H9 (cell line): ENCODE measurements at regions not wholly inside any gene's neighbourhood (a gene's known extent, or its start where the extent isn't known, plus 50 kb on each side); places are given as distances from the start of the nearest gene placed in this dataset.

ENCODE experiments used
- DNase-seq: peaks from one replicate; pipeline ENCODE4 v3.0.0-alpha.2; 2017
- H2AFZ ChIP-seq: one replicate; pipeline ENCODE4 v1.6.1; 2013; ENCODE audit warnings: mild to moderate bottlenecking, low read length, control low read depth, moderate library complexity
- H2AK5ac ChIP-seq: 2 replicates; pipeline ENCODE4 v1.6.1; 2013; ENCODE audit warnings: low read length, control low read depth, mixed read lengths; ENCODE audit not compliant: insufficient read length
- H2BK120ac ChIP-seq: one replicate; pipeline ENCODE4 v1.6.1; 2013; ENCODE audit warnings: low read depth, mild to moderate bottlenecking, low read length, control low read depth, inconsistent platforms; ENCODE audit not compliant: poor library complexity, severe bottlenecking
- H2BK12ac ChIP-seq: 2 replicates; pipeline ENCODE4 v1.6.1; 2013; ENCODE audit warnings: low read length, control low read depth, mixed read lengths, low read depth; ENCODE audit not compliant: insufficient read length
- H2BK15ac ChIP-seq: 2 replicates; pipeline ENCODE4 v1.6.1; 2013; ENCODE audit warnings: low read depth, low read length, control low read depth
- H2BK20ac ChIP-seq: one replicate; pipeline ENCODE4 v1.6.1; 2013; ENCODE audit warnings: low read depth, mild to moderate bottlenecking, low read length, control low read depth, inconsistent platforms; ENCODE audit not compliant: poor library complexity, severe bottlenecking
- H2BK5ac ChIP-seq: 2 replicates; pipeline ENCODE4 v1.6.1; 2013; ENCODE audit warnings: low read length, control low read depth, mixed read lengths; ENCODE audit not compliant: insufficient read length
- H3K14ac ChIP-seq: 2 replicates; pipeline ENCODE4 v1.6.1; 2013; ENCODE audit warnings: low read length, control low read depth; ENCODE audit not compliant: insufficient read depth
- H3K18ac ChIP-seq: 2 replicates; pipeline ENCODE4 v1.6.1; 2013; ENCODE audit warnings: low read depth, mild to moderate bottlenecking, mixed read lengths, low read length, control low read depth; ENCODE audit not compliant: insufficient read length
- H3K23ac ChIP-seq: 2 replicates; pipeline ENCODE4 v1.6.1; 2013; ENCODE audit warnings: low read length, control low read depth, mixed read lengths, low read depth; ENCODE audit not compliant: insufficient read length
- H3K23me2 ChIP-seq: 2 replicates; pipeline ENCODE4 v1.6.1; 2013; ENCODE audit warnings: low read depth, mild to moderate bottlenecking, mixed read lengths, low read length, control low read depth; ENCODE audit not compliant: insufficient read length, poor library complexity, severe bottlenecking
- H3K27ac ChIP-seq: 2 replicates; pipeline ENCODE4 v1.5.1; 2013; ENCODE audit warnings: low read length, control low read depth, mixed read lengths, low read depth; ENCODE audit not compliant: insufficient read length
- H3K27me3 ChIP-seq: 2 replicates; pipeline ENCODE4 v1.6.1; 2013; ENCODE audit warnings: low read length, control low read depth, inconsistent platforms; ENCODE audit not compliant: insufficient read depth
- H3K4ac ChIP-seq: 2 replicates; pipeline ENCODE4 v1.6.1; 2013; ENCODE audit warnings: low read depth, mild to moderate bottlenecking, control low read depth, inconsistent platforms, low read length, moderate library complexity
- H3K4me1 ChIP-seq: 2 replicates; pipeline ENCODE4 v1.6.1; 2013; ENCODE audit warnings: low read length, control low read depth, inconsistent platforms; ENCODE audit not compliant: insufficient read depth
- H3K4me2 ChIP-seq: 2 replicates; pipeline ENCODE4 v1.6.1; 2013; ENCODE audit warnings: low read length, control low read depth, mixed read lengths; ENCODE audit not compliant: insufficient read length, insufficient read depth
- H3K56ac ChIP-seq: 2 replicates; pipeline ENCODE4 v1.6.1; 2013; ENCODE audit warnings: low read depth, mild to moderate bottlenecking, mixed read lengths, low read length, control low read depth; ENCODE audit not compliant: insufficient read length
- H3K79me1 ChIP-seq: 2 replicates; pipeline ENCODE4 v1.6.1; 2013; ENCODE audit warnings: low read depth, mild to moderate bottlenecking, moderate library complexity, low read length, control low read depth, inconsistent platforms; ENCODE audit not compliant: insufficient read depth, poor library complexity, severe bottlenecking
- H3K79me2 ChIP-seq: 2 replicates; pipeline ENCODE4 v1.6.1; 2013; ENCODE audit warnings: low read length, control low read depth, inconsistent platforms; ENCODE audit not compliant: insufficient read depth
- H3K9ac ChIP-seq: 2 replicates; pipeline ENCODE4 v1.6.1; 2013; ENCODE audit warnings: low read length, control low read depth, mixed read lengths; ENCODE audit not compliant: insufficient read length; ENCODE audit errors: extremely low read depth
- H3K9me3 ChIP-seq: one replicate; pipeline ENCODE4 v1.6.1; 2013; ENCODE audit warnings: low read depth, low read length, inconsistent platforms; ENCODE audit not compliant: control insufficient read depth
- H3T11ph ChIP-seq: one replicate; pipeline ENCODE4 v1.6.1; 2013; ENCODE audit warnings: mild to moderate bottlenecking, low read length, control low read depth, inconsistent platforms
- H4K20me1 ChIP-seq: one replicate; pipeline ENCODE4 v1.6.1; 2013; ENCODE audit not compliant: control insufficient read depth, insufficient read length, insufficient read depth
- H4K5ac ChIP-seq: 2 replicates; pipeline ENCODE4 v1.6.1; 2013; ENCODE audit warnings: low read depth, mild to moderate bottlenecking, mixed read lengths, low read length, control low read depth; ENCODE audit not compliant: insufficient read length
- H4K8ac ChIP-seq: replicated peaks from 2 replicates; pipeline ENCODE4 v1.6.1; 2013; ENCODE audit warnings: low read length, control low read depth, mixed read lengths, low read depth; ENCODE audit not compliant: insufficient read length
- H4K91ac ChIP-seq: 2 replicates; pipeline ENCODE4 v1.6.1; 2013; ENCODE audit warnings: low read depth, mild to moderate bottlenecking, moderate library complexity, mixed read lengths, low read length, control low read depth; ENCODE audit not compliant: insufficient read length
- H3K27ac Mint-ChIP-seq, 3 experiments: 2 replicates in 2 of 3; 3 replicates in 1 of 3; pipeline ENCODE4 v1.8.0; 2020 to 2021; ENCODE audit warnings: mixed read lengths in 3 of 3, mild to moderate bottlenecking in 1 of 3, moderate library complexity in 1 of 3
- H3K27me3 Mint-ChIP-seq: 2 replicates; pipeline ENCODE4 v1.8.0; 2021; ENCODE audit warnings: low read depth, mild to moderate bottlenecking, moderate library complexity, mixed read lengths
- H3K36me3 Mint-ChIP-seq, 3 experiments: 2 replicates in 2 of 3; 3 replicates in 1 of 3; pipeline ENCODE4 v1.8.0; 2020 to 2021; ENCODE audit warnings: low read depth in 3 of 3, mixed read lengths in 3 of 3; ENCODE audit not compliant: insufficient read depth in 1 of 3
- H3K4me1 Mint-ChIP-seq, 2 experiments: 2 replicates each; pipeline ENCODE4 v1.8.0; 2020; ENCODE audit warnings: mixed read lengths in 2 of 2
- H3K4me3 Mint-ChIP-seq, 2 experiments: 2 replicates in 1 of 2; 3 replicates in 1 of 2; pipeline ENCODE4 v1.8.0; 2020 to 2021; ENCODE audit warnings: mild to moderate bottlenecking in 2 of 2, mixed read lengths in 2 of 2, moderate library complexity in 1 of 2
- H3K9me3 Mint-ChIP-seq, 2 experiments: 2 replicates in 1 of 2; 3 replicates in 1 of 2; pipeline ENCODE4 v1.8.0; 2020; ENCODE audit warnings: mild to moderate bottlenecking in 2 of 2, mixed read lengths in 2 of 2, moderate library complexity in 1 of 2
- CTCF ChIP-seq: fragments of 200-600 bp; sonication (generic); conservative IDR thresholded peaks from 3 replicates; pipeline ENCODE4 v1.8.0; 2021; ENCODE audit warnings: antibody characterized with exemption, mild to moderate bottlenecking
- WGBS: extraction: QIAGEN DNeasy Blood & Tissue Kit; methylation state at CpG from one replicate; pipeline ENCODE4 v1.1.7; 2013; ENCODE audit warnings: missing lambda C conversion rate, low lambda C conversion rate, mixed read lengths; ENCODE audit not compliant: insufficient read length; ENCODE audit errors: extremely low coverage; 5-methylcytosine and 5-hydroxymethylcytosine counted together

- no peak overlapping the region for H3K14ac ChIP-seq
- H2BK120ac ChIP-seq, result no peak overlapping the region
- H3K9me3 Mint-ChIP-seq, result no peaks in the 10 kb centered on the region
- no peak overlapping the region for H3K4ac ChIP-seq
- no peak overlapping the region for H2AFZ ChIP-seq
- H3K79me1 ChIP-seq, result no peaks in the 10 kb centered on the region
- no peaks in the 10 kb centered on the region for H4K20me1 ChIP-seq
- H3K18ac ChIP-seq, result no peak overlapping the region
- H3K56ac ChIP-seq, result no peak overlapping the region
- no peaks in the 10 kb centered on the region for H3K27me3 ChIP-seq
- H3T11ph ChIP-seq, result no peak overlapping the region
- H2BK5ac ChIP-seq, result no peak overlapping the region
- H3K9ac ChIP-seq, result no peak overlapping the region
- no peak overlapping the region for H2BK15ac ChIP-seq
- no peak overlapping the region for H3K27ac ChIP-seq
- H3K9me3 ChIP-seq, result no peaks in the 10 kb centered on the region
- WGBS, result no CpG with 5 or more reads among the region's 5 CpGs
- H3K27ac Mint-ChIP-seq, result no peak overlapping the region
- H3K27me3 Mint-ChIP-seq, result no peaks in the 10 kb centered on the region; the same call in none of the 2 replicates
- peaks cover 7 to 9% of the 10 kb centered on the region in 2 experiments for H3K4me1 Mint-ChIP-seq
- H4K5ac ChIP-seq, result no peak overlapping the region
- H3K4me3 Mint-ChIP-seq, result no peak overlapping the region
- no peak overlapping the region for H2BK12ac ChIP-seq
- 0 out of 2 replicates have a peak, but pooled peaks cover 4% of the 10 kb centered on the region for H3K4me1 ChIP-seq
- no peak overlapping the region for H2BK20ac ChIP-seq
- no peaks in the 10 kb centered on the region for H3K36me3 Mint-ChIP-seq
- no peak overlapping the region for H3K4me2 ChIP-seq
- no peaks in the 10 kb centered on the region for H3K23me2 ChIP-seq
- TF ChIP-seq CTCF, result no peak
- no peak overlapping the region for H4K91ac ChIP-seq
- H4K8ac ChIP-seq, result no peak overlapping the region
- DNase-seq, result no peak
- no peaks in the 10 kb centered on the region for H3K79me2 ChIP-seq
- no peak overlapping the region for H3K23ac ChIP-seq
- no peak overlapping the region for H2AK5ac ChIP-seq
These were observed 166.3 kb upstream of the NAV2 start for GRCh38 chr11:19546325-19546724.
